Fibroblast of the aortic adventitia (primary cell): ENCODE measurements at regions not wholly inside any gene's neighbourhood (a gene's known extent, or its start where the extent isn't known, plus 50 kb on each side); places are given as distances from the start of the nearest gene placed in this dataset.

Experiments used
- DNase-seq: peaks from one replicate; pipeline ENCODE4 v3.0.0-alpha.2; 2010; ENCODE audit warnings: low read depth
- H3K4me3 ChIP-seq: 2 replicates; pipeline ENCODE4 v1.5.1; 2011; ENCODE audit warnings: low read depth, mild to moderate bottlenecking, control low read depth, low read length, moderate library complexity
- CTCF ChIP-seq: IDR thresholded peaks from 2 replicates; pipeline ENCODE4 v1.5.1; 2011; ENCODE audit warnings: mild to moderate bottlenecking, low read length, control low read depth, inconsistent platforms; ENCODE audit not compliant: insufficient read depth

- TF ChIP-seq CTCF = no peak
- no peak overlapping the region for H3K4me3 ChIP-seq
- peak; percentile 75 for DNase-seq
These were observed 521.6 kb upstream of the ST8SIA4 start for GRCh38 chr5:101424530-101425175.

GRCh38 chr5:101418713-101419118, 515.6 kb upstream of the ST8SIA4 start:
- no peak for TF ChIP-seq CTCF
- no peak overlapping the region for H3K4me3 ChIP-seq
- DNase-seq = peak; percentile 25

GRCh38 chr5:101404531-101404930, 501.4 kb upstream of the ST8SIA4 start:
- TF ChIP-seq CTCF = no peak
- no peak overlapping the region for H3K4me3 ChIP-seq
- DNase-seq = no peak

- no peak for TF ChIP-seq CTCF
- peak; percentile 8 for DNase-seq
- H3K4me3 ChIP-seq = no peak overlapping the region
These were observed 490.8 kb upstream of the ST8SIA4 start for GRCh38 chr5:101393795-101394450.

GRCh38 chr5:101390151-101390908, 487.2 kb upstream of the ST8SIA4 start:
- DNase-seq = peak; percentile 57
- TF ChIP-seq CTCF = peak; percentile 66
- no peak overlapping the region for H3K4me3 ChIP-seq

GRCh38 chr5:101385276-101385675, 482.2 kb upstream of the ST8SIA4 start:
- TF ChIP-seq CTCF = no peak
- no peak overlapping the region for H3K4me3 ChIP-seq
- no peak for DNase-seq
